ENCODE measurements at regions not wholly inside any gene's neighbourhood (a gene's known extent, or its start where the extent isn't known, plus 50 kb on each side); places are given as distances from the start of the nearest gene placed in this dataset.
A peak's percentile ranks its signal among the peaks of the same experiment; 100 is the strongest.
"Not testable (repeated sequence)": the region's sequence is repeated elsewhere in the genome, so short reads cannot be mapped to it uniquely, and the experiment has no call there.

- in situ Hi-C loops (cut with MboI; ENCODE audit: low pct_unique_long_range_greater_than_20kb, low sequenced_read_pairs): not testable (repeated sequence)
Measured at GRCh38 chr5:122515210-122515609, 203.2 kb downstream of the SNCAIP start.

GRCh38 chr5:122515709-122516431, 203.8 kb downstream of the SNCAIP start:
- in situ Hi-C loops (cut with MboI; ENCODE audit: low pct_unique_long_range_greater_than_20kb, low sequenced_read_pairs): no loop called here
- peak; percentile 46 for DNase-seq

More at GRCh38 chr5:122515210-122515609, 203.2 kb downstream of the SNCAIP start:
- not testable (repeated sequence) for DNase-seq

GRCh38 chr5:122516432-122516743, 204.4 kb downstream of the SNCAIP start:
- DNase-seq: no peak
- in situ Hi-C loops (cut with MboI; ENCODE audit: low pct_unique_long_range_greater_than_20kb, low sequenced_read_pairs): no loop called here

GRCh38 chr5:122517091-122517490, 205.1 kb downstream of the SNCAIP start:
- no peak for DNase-seq
- in situ Hi-C loops (cut with MboI; ENCODE audit: low pct_unique_long_range_greater_than_20kb, low sequenced_read_pairs): no loop called here

- no peak for DNase-seq
- in situ Hi-C loops (cut with MboI; ENCODE audit: low pct_unique_long_range_greater_than_20kb, low sequenced_read_pairs): no loop called here
Measured at GRCh38 chr5:122523776-122524175, 211.7 kb downstream of the SNCAIP start.

GRCh38 chr5:122527547-122527946, 215.5 kb downstream of the SNCAIP start:
- in situ Hi-C loops (cut with MboI; ENCODE audit: low pct_unique_long_range_greater_than_20kb, low sequenced_read_pairs): no loop called here
- no peak for DNase-seq

GRCh38 chr5:122532035-122532434, 220.0 kb downstream of the SNCAIP start:
- DNase-seq: no peak
- in situ Hi-C loops (cut with MboI; ENCODE audit: low pct_unique_long_range_greater_than_20kb, low sequenced_read_pairs): no loop called here

- in situ Hi-C loops (cut with MboI; ENCODE audit: low pct_unique_long_range_greater_than_20kb, low sequenced_read_pairs): no loop called here
Measured at GRCh38 chr5:122533825-122534224, 221.8 kb downstream of the SNCAIP start.

GRCh38 chr5:122534829-122535228, 222.8 kb downstream of the SNCAIP start:
- in situ Hi-C loops (cut with MboI; ENCODE audit: low pct_unique_long_range_greater_than_20kb, low sequenced_read_pairs): no loop called here
- no peak for DNase-seq

More at GRCh38 chr5:122533825-122534224, 221.8 kb downstream of the SNCAIP start:
- DNase-seq: no peak

- in situ Hi-C loops (cut with MboI; ENCODE audit: low pct_unique_long_range_greater_than_20kb, low sequenced_read_pairs): no loop called here
- DNase-seq: no peak
Measured at GRCh38 chr5:122541388-122541787, 229.4 kb downstream of the SNCAIP start.

GRCh38 chr5:122545986-122546385, 228.9 kb upstream of the SNX2 start:
- no peak for DNase-seq
- in situ Hi-C loops (cut with MboI; ENCODE audit: low pct_unique_long_range_greater_than_20kb, low sequenced_read_pairs): no loop called here

GRCh38 chr5:122547219-122547618, 227.7 kb upstream of the SNX2 start:
- DNase-seq: no peak
- in situ Hi-C loops (cut with MboI; ENCODE audit: low pct_unique_long_range_greater_than_20kb, low sequenced_read_pairs): no loop called here

- no peak for DNase-seq
- in situ Hi-C loops (cut with MboI; ENCODE audit: low pct_unique_long_range_greater_than_20kb, low sequenced_read_pairs): no loop called here
Measured at GRCh38 chr5:122547669-122548068, 227.2 kb upstream of the SNX2 start.

- in situ Hi-C loops (cut with MboI; ENCODE audit: low pct_unique_long_range_greater_than_20kb, low sequenced_read_pairs): no loop called here
- DNase-seq: no peak
Measured at GRCh38 chr5:122559676-122560075, 215.2 kb upstream of the SNX2 start.

- no peak for DNase-seq
- in situ Hi-C loops (cut with MboI; ENCODE audit: low pct_unique_long_range_greater_than_20kb, low sequenced_read_pairs): no loop called here
Measured at GRCh38 chr5:122561209-122561608, 213.7 kb upstream of the SNX2 start.

GRCh38 chr5:122565331-122565730, 209.5 kb upstream of the SNX2 start:
- in situ Hi-C loops (cut with MboI; ENCODE audit: low pct_unique_long_range_greater_than_20kb, low sequenced_read_pairs): no loop called here
- no peak for DNase-seq

GRCh38 chr5:122576256-122577016, 198.4 kb upstream of the SNX2 start:
- DNase-seq: no peak
- in situ Hi-C loops (cut with MboI; ENCODE audit: low pct_unique_long_range_greater_than_20kb, low sequenced_read_pairs): no loop called here

GRCh38 chr5:122581629-122582028, 193.3 kb upstream of the SNX2 start:
- DNase-seq: no peak
- in situ Hi-C loops (cut with MboI; ENCODE audit: low pct_unique_long_range_greater_than_20kb, low sequenced_read_pairs): no loop called here

GRCh38 chr5:122584411-122585300, 190.2 kb upstream of the SNX2 start:
- no peak for DNase-seq
- in situ Hi-C loops (cut with MboI; ENCODE audit: low pct_unique_long_range_greater_than_20kb, low sequenced_read_pairs): no loop called here

GRCh38 chr5:122585371-122585770, 189.5 kb upstream of the SNX2 start:
- no peak for DNase-seq
- in situ Hi-C loops (cut with MboI; ENCODE audit: low pct_unique_long_range_greater_than_20kb, low sequenced_read_pairs): no loop called here
